Fibroblast of skin of left biceps (primary cell): ENCODE measurements at regions not wholly inside any gene's neighbourhood (a gene's known extent, or its start where the extent isn't known, plus 50 kb on each side); places are given as distances from the start of the nearest gene placed in this dataset.

Source experiments
- DNase-seq, 2 experiments: peaks; one replicate each; pipeline ENCODE4 v3.0.0-alpha.2; 2013; ENCODE audit warnings: low read depth in 2 of 2

GRCh38 chr15:62940755-62941361 lies 101.7 kb upstream of the TPM1 start:
- peak; percentile 78 to 79 for DNase-seq

GRCh38 chr15:62941699-62942098 lies 100.8 kb upstream of the TPM1 start:
- DNase-seq: no peak

GRCh38 chr15:62942428-62942827 lies 100.1 kb upstream of the TPM1 start:
- no peak for DNase-seq

- DNase-seq: no peak
Measured at GRCh38 chr15:62945063-62945462, 97.5 kb upstream of the TPM1 start.

- no peak for DNase-seq
Measured at GRCh38 chr15:62945760-62946159, 96.8 kb upstream of the TPM1 start.

- DNase-seq: no peak
Measured at GRCh38 chr15:62946940-62947339, 95.6 kb upstream of the TPM1 start.

- DNase-seq: no peak
Measured at GRCh38 chr15:62950462-62950931, 92.0 kb upstream of the TPM1 start.

- DNase-seq: no peak
Measured at GRCh38 chr15:62951481-62951880, 91.1 kb upstream of the TPM1 start.

- no peak for DNase-seq
Measured at GRCh38 chr15:62953021-62953420, 89.5 kb upstream of the TPM1 start.

GRCh38 chr15:62953496-62954045 lies 89.0 kb upstream of the TPM1 start:
- no peak for DNase-seq

- no peak for DNase-seq
Measured at GRCh38 chr15:62957130-62957529, 85.4 kb upstream of the TPM1 start.

GRCh38 chr15:62958528-62959363 lies 83.8 kb upstream of the TPM1 start:
- no peak for DNase-seq

GRCh38 chr15:62961134-62961533 lies 81.4 kb upstream of the TPM1 start:
- DNase-seq: no peak

GRCh38 chr15:62962101-62962995 lies 80.2 kb upstream of the TPM1 start:
- no peak for DNase-seq

GRCh38 chr15:62964251-62964650 lies 78.3 kb upstream of the TPM1 start:
- no peak for DNase-seq

- DNase-seq: no peak
Measured at GRCh38 chr15:62966294-62967078, 76.1 kb upstream of the TPM1 start.

- no peak for DNase-seq
Measured at GRCh38 chr15:62968699-62969098, 73.8 kb upstream of the TPM1 start.

GRCh38 chr15:62969442-62970089 lies 73.0 kb upstream of the TPM1 start:
- DNase-seq: no peak

- no peak for DNase-seq
Measured at GRCh38 chr15:62972814-62973213, 69.7 kb upstream of the TPM1 start.

- DNase-seq: no peak
Measured at GRCh38 chr15:62975515-62975914, 67.0 kb upstream of the TPM1 start.
